K562 (cell line): ENCODE measurements at regions not wholly inside any gene's neighbourhood (a gene's known extent, or its start where the extent isn't known, plus 50 kb on each side); places are given as distances from the start of the nearest gene placed in this dataset.

Experiments used
- BRD9 ChIP-seq: fragments of 450-650 bp; IDR thresholded peaks from 2 replicates; pipeline ENCODE4 v1.6.1; 2018; ENCODE audit warnings: low read depth; ENCODE audit not compliant: partially characterized antibody
- CBFA2T3 ChIP-seq: fragments of 450-650 bp; IDR thresholded peaks from 2 replicates; pipeline ENCODE4 v1.6.1; 2017
- FOXK2 ChIP-seq, 2 experiments: fragments of 450-650 bp; IDR thresholded peaks in 1 of 2; conservative IDR thresholded peaks in 1 of 2; 2 replicates each; pipeline ENCODE4 v1.6.1; 2016; ENCODE audit warnings: low read depth in 2 of 2, mild to moderate bottlenecking in 1 of 2
- FOXP4 ChIP-seq: sonication (generic); formaldehyde crosslinking; IDR thresholded peaks from 2 replicates; pipeline ENCODE4 v1.8.0; 2022; ENCODE audit warnings: mild to moderate bottlenecking, missing genetic modification reagents, borderline replicate concordance
- GTF3C2 ChIP-seq: IDR thresholded peaks from 3 replicates; pipeline ENCODE4 v1.6.1; 2011; ENCODE audit warnings: borderline replicate concordance, mild to moderate bottlenecking, moderate library complexity; ENCODE audit not compliant: insufficient read length; ENCODE audit errors: extremely low read depth
- HNRNPK ChIP-seq: fragments of 200-400 bp; formaldehyde crosslinking; IDR thresholded peaks from one replicate; pipeline ENCODE4 v1.6.1; 2018; ENCODE audit warnings: mild to moderate bottlenecking, low read depth, low read length; ENCODE audit not compliant: poor library complexity, severe bottlenecking
- HNRNPLL ChIP-seq: fragments of 200-400 bp; formaldehyde crosslinking; IDR thresholded peaks from 2 replicates; pipeline ENCODE4 v1.6.1; 2017; ENCODE audit warnings: low read length, low read depth, mild to moderate bottlenecking; ENCODE audit not compliant: poor library complexity, severe bottlenecking
- IFI16 ChIP-seq: fragments of 250-450 bp; sonication (Bioruptor Pico); IDR thresholded peaks from 2 replicates; pipeline ENCODE4 v2.1.2; 2022; ENCODE audit warnings: mild to moderate bottlenecking, inconsistent platforms
- MTA1 ChIP-seq: fragments of 450-650 bp; IDR thresholded peaks from 2 replicates; pipeline ENCODE4 v1.6.1; 2017; ENCODE audit warnings: borderline replicate concordance
- NCOA2 ChIP-seq, 2 experiments: fragments of 450-650 bp; IDR thresholded peaks; 2 replicates each; pipeline ENCODE4 v1.6.1; 2018; ENCODE audit warnings: mild to moderate bottlenecking in 2 of 2, moderate library complexity in 1 of 2; ENCODE audit not compliant: partially characterized antibody in 2 of 2
- PYGO2 ChIP-seq: fragments of 450-650 bp; IDR thresholded peaks from 2 replicates; pipeline ENCODE4 v1.6.1; 2016; ENCODE audit warnings: mild to moderate bottlenecking, missing genetic modification characterization, moderate library complexity, missing compliant biosample characterization
- RB1 ChIP-seq: fragments of 450-650 bp; IDR thresholded peaks from 2 replicates; pipeline ENCODE4 v1.6.1; 2017; ENCODE audit warnings: low read depth, mild to moderate bottlenecking
- SRSF1 ChIP-seq: fragments of 200-400 bp; formaldehyde crosslinking; IDR thresholded peaks from 2 replicates; pipeline ENCODE4 v1.6.1; 2017; ENCODE audit warnings: mild to moderate bottlenecking, low read depth, low read length, moderate library complexity
- ZNF318 ChIP-seq, 2 experiments: fragments of 450-650 bp; IDR thresholded peaks; 2 replicates each; pipeline ENCODE4 v1.6.1; 2016; ENCODE audit warnings: mild to moderate bottlenecking in 2 of 2, borderline replicate concordance in 1 of 2, low read depth in 1 of 2, moderate library complexity in 1 of 2

DNA sequence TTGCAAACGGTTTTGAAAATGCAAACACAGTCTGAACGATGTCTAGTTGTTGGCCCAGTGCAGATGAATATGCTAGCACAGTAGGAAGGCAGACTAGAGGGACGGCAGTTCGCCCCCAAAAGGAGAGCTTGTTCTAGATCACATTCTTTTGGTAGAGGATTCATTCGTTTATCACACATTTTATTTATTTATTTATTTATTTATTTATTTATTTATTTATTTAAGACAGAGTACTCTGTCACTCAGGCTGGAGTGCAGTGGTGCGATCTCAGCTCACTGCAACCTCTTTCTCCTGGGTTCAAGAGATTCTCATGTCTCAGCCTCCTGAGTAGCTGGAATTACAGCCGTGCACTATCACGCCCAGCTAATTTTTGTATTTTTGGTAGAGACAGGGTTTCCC, 59.4 kb upstream of the ZPBP start (continued):
- TF ChIP-seq ZNF318 (IDR thresholded peaks at IDR 0.05; ENCODE audit: borderline replicate concordance in 1 of 2, low read depth in 1 of 2) (no peak), CBFA2T3 (no peak), FOXP4 (CRISPR knock-in tag) (no peak), BRD9 (no peak), RB1 (no peak), IFI16 (no peak), MTA1 (no peak), SRSF1 (no peak), FOXK2 (conservative IDR thresholded peaks at IDR 0.05 in 1 of 2, IDR thresholded peaks at IDR 0.05 in 1 of 2; ENCODE audit: low read depth in 2 of 2) (no peak), HNRNPLL (no peak), PYGO2 (tag) (no peak), GTF3C2 (no peak), HNRNPK (no peak), NCOA2 (IDR thresholded peaks at IDR 0.05; ENCODE audit: partially characterized antibody in 2 of 2) (no peak)
